H1 (cell line): ENCODE measurements at regions not wholly inside any gene's neighbourhood (a gene's known extent, or its start where the extent isn't known, plus 50 kb on each side); places are given as distances from the start of the nearest gene placed in this dataset.

Experiments
- CTCF ChIA-PET: fragments of 300-600 bp; sonication (Branson Sonifier 250); formaldehyde crosslinking; loops from one replicate; lab custom pipeline; 2021; ENCODE audit not compliant: partially characterized antibody; lab: Charles Lee
- POLR2A ChIA-PET: fragments of 300-600 bp; sonication (Branson Sonifier 250); formaldehyde crosslinking; loops from one replicate; lab custom pipeline; 2021; ENCODE audit warnings: inconsistent platforms; ENCODE audit not compliant: partially characterized antibody; lab: Charles Lee
- DNase-seq, 2 experiments: peaks; one replicate each; pipeline versions ENCODE4 v3.0.0 to v3.0.0-alpha.2; 2010 to 2022; ENCODE audit warnings: low spot score in 2 of 2, low read depth in 1 of 2, mixed read lengths in 1 of 2
- FAIRE-seq: peaks from 2 replicates; lab custom pipeline; 2011; peaks lifted over from hg19 to GRCh38; lab: Jason Lieb, UNC
- H2AFZ ChIP-seq: 2 replicates; pipeline ENCODE4 v1.8.1; 2012; ENCODE audit warnings: low read length, inconsistent platforms
- H2AK5ac ChIP-seq: 2 replicates; pipeline ENCODE4 v1.6.1; 2013; ENCODE audit warnings: low read depth, low read length
- H2BK120ac ChIP-seq: replicated peaks from 2 replicates; pipeline ENCODE3; 2013; ENCODE audit warnings: low read depth, low read length, inconsistent platforms
- H2BK12ac ChIP-seq: 2 replicates; pipeline ENCODE4 v1.6.1; 2013; ENCODE audit warnings: low read depth, low read length
- H2BK15ac ChIP-seq: 2 replicates; pipeline ENCODE4 v1.6.1; 2013; ENCODE audit warnings: low read length
- H2BK20ac ChIP-seq: 2 replicates; pipeline ENCODE4 v1.6.1; 2013; ENCODE audit warnings: low read length
- H2BK5ac ChIP-seq: 2 replicates; pipeline ENCODE4 v1.6.1; 2013; ENCODE audit warnings: low read depth, low read length
- H3K14ac ChIP-seq: 2 replicates; pipeline ENCODE4 v1.6.1; 2013; ENCODE audit warnings: inconsistent platforms; ENCODE audit not compliant: insufficient read length
- H3K18ac ChIP-seq: 2 replicates; pipeline ENCODE4 v1.6.1; 2013; ENCODE audit warnings: low read length; ENCODE audit errors: extremely low read depth
- H3K23ac ChIP-seq: 2 replicates; pipeline ENCODE4 v1.6.1; 2013; ENCODE audit warnings: inconsistent platforms; ENCODE audit not compliant: insufficient read length
- H3K23me2 ChIP-seq: 2 replicates; pipeline ENCODE4 v1.6.1; 2013; ENCODE audit warnings: low read depth, low read length
- H3K27ac ChIP-seq: 2 replicates; pipeline ENCODE4 v1.6.1; 2011; ENCODE audit warnings: low read depth, low read length, inconsistent platforms
- H3K27me3 ChIP-seq, 4 experiments: replicated peaks in 1 of 4; 1 replicate in 1 of 4; 2 replicates in 3 of 4; pipeline versions ENCODE4 v1.6.1 to v1.8.1; 2011 to 2013; ENCODE audit warnings: low read length in 3 of 4, mild to moderate bottlenecking in 3 of 4, inconsistent platforms in 2 of 4, mixed read lengths in 2 of 4, moderate library complexity in 1 of 4; ENCODE audit not compliant: control insufficient read depth in 3 of 4, insufficient read depth in 3 of 4; ENCODE audit errors: extremely low read depth in 1 of 4
- H3K36me3 ChIP-seq, 4 experiments: 2 replicates each; pipeline versions ENCODE4 v1.6.1 to v1.8.1; 2011 to 2013; ENCODE audit warnings: mild to moderate bottlenecking in 4 of 4, low read length in 3 of 4, moderate library complexity in 2 of 4, control low read depth in 1 of 4, inconsistent platforms in 1 of 4; ENCODE audit not compliant: insufficient read depth in 4 of 4, control insufficient read depth in 2 of 4
- H3K4ac ChIP-seq: replicated peaks from 2 replicates; pipeline ENCODE3; 2013; ENCODE audit warnings: low read length, low read depth, mixed read lengths, inconsistent platforms; ENCODE audit not compliant: insufficient read length
- H3K4me1 ChIP-seq, 4 experiments: replicated peaks in 1 of 4; 1 replicate in 1 of 4; 2 replicates in 3 of 4; pipeline versions ENCODE4 v1.6.1 to v1.8.1; 2011 to 2013; ENCODE audit warnings: low read length in 3 of 4, inconsistent platforms in 2 of 4, mixed read lengths in 1 of 4; ENCODE audit not compliant: insufficient read depth in 4 of 4, control insufficient read depth in 3 of 4
- H3K4me2 ChIP-seq, 2 experiments: 2 replicates each; pipeline versions ENCODE4 v1.6.1 to v1.8.1; 2011 to 2013; ENCODE audit warnings: low read depth in 2 of 2, low read length in 2 of 2, control low read depth in 1 of 2, inconsistent platforms in 1 of 2, mild to moderate bottlenecking in 1 of 2; ENCODE audit not compliant: insufficient read depth in 1 of 2
- H3K4me3 ChIP-seq, 4 experiments: fragments of 200-600, 300-600 bp in 1 of 4; sonication (generic), shearing (Covaris generic), sonication (Bioruptor Twin) in 1 of 4; 2 replicates each; pipeline versions ENCODE4 v1.5.1 to v1.8.1; 2011 to 2016; ENCODE audit warnings: low read length in 4 of 4, low read depth in 3 of 4, control low read depth in 2 of 4, inconsistent platforms in 2 of 4, mild to moderate bottlenecking in 2 of 4, mixed read lengths in 1 of 4, moderate library complexity in 1 of 4; ENCODE audit not compliant: insufficient read depth in 2 of 4; ENCODE audit errors: extremely low read depth in 1 of 4
- H3K56ac ChIP-seq: replicated peaks from 2 replicates; pipeline ENCODE3; 2013; ENCODE audit warnings: low read depth, mild to moderate bottlenecking, mixed read lengths, low read length, inconsistent platforms; ENCODE audit not compliant: insufficient read length
- H3K79me1 ChIP-seq: 2 replicates; pipeline ENCODE4 v1.6.1; 2013; ENCODE audit warnings: low read depth, low read length, control low read depth
- H3K79me2 ChIP-seq, 2 experiments: 2 replicates each; pipeline versions ENCODE4 v1.6.1 to v1.8.1; 2012 to 2013; ENCODE audit warnings: low read length in 2 of 2, mild to moderate bottlenecking in 2 of 2, inconsistent platforms in 1 of 2; ENCODE audit not compliant: insufficient read depth in 2 of 2, control insufficient read depth in 1 of 2
- H3K9ac ChIP-seq, 4 experiments: replicated peaks in 1 of 4; 1 replicate in 1 of 4; 2 replicates in 3 of 4; pipeline versions ENCODE4 v1.6.1 to v1.8.1; 2011 to 2013; ENCODE audit warnings: low read depth in 3 of 4, low read length in 3 of 4, control low read depth in 2 of 4, mild to moderate bottlenecking in 2 of 4, moderate library complexity in 2 of 4, inconsistent platforms in 1 of 4; ENCODE audit errors: extremely low read depth in 1 of 4
- H3K9me3 ChIP-seq, 2 experiments: 2 replicates each; pipeline versions ENCODE4 v1.6.1 to v1.8.1; 2012 to 2013; ENCODE audit warnings: mild to moderate bottlenecking in 2 of 2, moderate library complexity in 2 of 2, control low read depth in 1 of 2, inconsistent platforms in 1 of 2, low read depth in 1 of 2, low read length in 1 of 2, mixed read lengths in 1 of 2; ENCODE audit not compliant: insufficient read depth in 2 of 2
- H4K20me1 ChIP-seq, 2 experiments: replicated peaks in 1 of 2; 2 replicates each; pipeline versions ENCODE3 to v1.8.1; 2011 to 2013; ENCODE audit warnings: inconsistent platforms in 2 of 2, low read length in 2 of 2, mild to moderate bottlenecking in 1 of 2; ENCODE audit not compliant: insufficient read depth in 2 of 2, control insufficient read depth in 1 of 2
- H4K5ac ChIP-seq: 2 replicates; pipeline ENCODE4 v1.6.1; 2013; ENCODE audit warnings: low read length, low read depth, mixed read lengths, inconsistent platforms; ENCODE audit not compliant: insufficient read length
- H4K8ac ChIP-seq: 2 replicates; pipeline ENCODE4 v1.8.0; 2013; ENCODE audit warnings: mild to moderate bottlenecking, moderate library complexity, low read length, inconsistent platforms; ENCODE audit not compliant: insufficient read depth; ENCODE audit errors: extremely low read depth
- H4K91ac ChIP-seq: replicated peaks from 2 replicates; pipeline ENCODE3; 2013; ENCODE audit warnings: low read length, mixed read lengths, inconsistent platforms; ENCODE audit not compliant: insufficient read length
- ASH2L ChIP-seq: fragments of 200-600, 300-600 bp; sonication (generic); IDR thresholded peaks from one replicate; pipeline ENCODE4 v1.7.1; 2017; ENCODE audit warnings: low read length
- ATF2 ChIP-seq: IDR thresholded peaks from 2 replicates; pipeline ENCODE4 v1.6.1; 2012; ENCODE audit warnings: low read length, inconsistent platforms
- BRCA1 ChIP-seq: IDR thresholded peaks from 2 replicates; pipeline ENCODE4 v1.6.1; 2012; ENCODE audit warnings: low read depth, low read length, improper control_type of control experiment
- EGR1 ChIP-seq: IDR thresholded peaks from 2 replicates; pipeline ENCODE4 v1.6.1; 2011; ENCODE audit warnings: low read depth, low read length, borderline replicate concordance
- EZH2 ChIP-seq: fragments of 200-600 bp; sonication (generic); IDR thresholded peaks from 2 replicates; pipeline ENCODE4 v1.7.1; 2012; ENCODE audit warnings: low read depth, mild to moderate bottlenecking, moderate library complexity, low read length, inconsistent platforms; ENCODE audit not compliant: severe bottlenecking
- FOSL1 ChIP-seq: IDR thresholded peaks from 2 replicates; pipeline ENCODE4 v1.6.1; 2011; ENCODE audit warnings: mild to moderate bottlenecking, low read depth, low read length, moderate library complexity; ENCODE audit not compliant: insufficient read depth
- JUND ChIP-seq: IDR thresholded peaks from 2 replicates; pipeline ENCODE4 v1.6.1; 2011; ENCODE audit warnings: mild to moderate bottlenecking, improper control_type of control experiment, low read length
- KDM5A ChIP-seq: fragments of 200-600 bp; IDR thresholded peaks from 2 replicates; pipeline ENCODE4 v1.7.1; 2012; ENCODE audit warnings: mild to moderate bottlenecking, low read length, inconsistent platforms, mixed read lengths
- NANOG ChIP-seq: IDR thresholded peaks from 2 replicates; pipeline ENCODE4 v1.6.1; 2011; ENCODE audit warnings: low read length, low read depth, mild to moderate bottlenecking, inconsistent platforms; ENCODE audit not compliant: insufficient read depth, poor library complexity, severe bottlenecking
- SAP30 ChIP-seq: fragments of 300-600 bp; sonication (generic); IDR thresholded peaks from 2 replicates; pipeline ENCODE4 v1.7.1; 2012; ENCODE audit warnings: low read length, moderate library complexity, mild to moderate bottlenecking, inconsistent platforms; ENCODE audit not compliant: insufficient read depth, insufficient replicate concordance
- SP1 ChIP-seq: IDR thresholded peaks from 2 replicates; pipeline ENCODE4 v1.6.1; 2011; ENCODE audit warnings: low read depth, low read length
- TAF1 ChIP-seq: IDR thresholded peaks from 2 replicates; pipeline ENCODE4 v1.6.1; 2011; ENCODE audit warnings: mild to moderate bottlenecking, low read depth, low read length
- TBP ChIP-seq: IDR thresholded peaks from 2 replicates; pipeline ENCODE4 v1.6.1; 2011; ENCODE audit warnings: low read depth, low read length, improper control_type of control experiment
- YY1 ChIP-seq: IDR thresholded peaks from 2 replicates; pipeline ENCODE4 v1.6.1; 2011; ENCODE audit warnings: low read depth, mild to moderate bottlenecking, low read length
- WGBS, 2 experiments: shearing (Covaris generic) in 1 of 2; methylation state at CpG; one replicate each; pipeline versions ENCODE4 v1.1.6 to v1.1.7; 2013 to 2015; ENCODE audit warnings: low lambda C conversion rate in 2 of 2, mixed read lengths in 2 of 2, inconsistent platforms in 1 of 2, low coverage in 1 of 2, missing lambda C conversion rate in 1 of 2; ENCODE audit not compliant: insufficient replicate concordance in 2 of 2, insufficient coverage in 1 of 2, insufficient read length in 1 of 2; ENCODE audit errors: extremely low coverage in 1 of 2, missing lambda C conversion rate in 1 of 2; 5-methylcytosine and 5-hydroxymethylcytosine counted together

DNA sequence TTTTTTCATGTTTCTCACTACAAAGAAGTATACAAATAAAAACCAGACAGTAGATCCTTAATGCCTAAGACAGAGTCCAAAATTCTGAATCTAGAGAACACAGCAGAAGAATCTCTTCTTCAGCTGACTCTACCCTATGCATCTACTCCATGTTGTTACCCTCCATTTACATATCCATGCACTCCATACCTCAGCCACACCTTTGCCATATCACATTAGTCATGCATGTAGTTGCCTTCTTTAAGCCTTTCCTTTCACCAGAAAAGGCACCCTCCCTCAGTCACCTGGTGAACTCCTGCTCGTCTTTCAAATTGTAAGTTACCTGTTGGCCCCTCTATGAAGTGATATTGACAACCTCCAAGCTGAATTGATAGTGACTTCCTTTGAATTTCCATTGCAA lies 271.2 kb upstream of the FAR2 start:
- Histone ChIP-seq H2AFZ (no peak overlapping the region), H3K79me1 (no peaks in the 10 kb centered on the region), H2BK5ac (no peak overlapping the region), H4K8ac (no peak overlapping the region), H4K5ac (no peak overlapping the region), H3K23me2 (no peaks in the 10 kb centered on the region), H3K9ac (no peak overlapping the region), H2AK5ac (no peak overlapping the region), H3K27me3 (no peaks in the 10 kb centered on the region), H3K79me2 (no peaks in the 10 kb centered on the region), H3K36me3 (no peaks in the 10 kb centered on the region), H3K4ac (no peak overlapping the region), H4K91ac (no peak overlapping the region), H3K4me3 (no peak overlapping the region), H2BK15ac (no peak overlapping the region), H3K4me1 (no peaks in the 10 kb centered on the region), H3K56ac (no peak overlapping the region), H3K18ac (no peak overlapping the region), H3K27ac (no peak overlapping the region), H2BK120ac (no peak overlapping the region), H2BK12ac (no peak overlapping the region), H3K4me2 (no peak overlapping the region), H3K9me3 (no peaks in the 10 kb centered on the region), H3K14ac (no peak overlapping the region), H3K23ac (no peak overlapping the region), H4K20me1 (no peaks in the 10 kb centered on the region), H2BK20ac (no peak overlapping the region)
- FAIRE-seq (no peak), DNase-seq (no peak)
- 92% methylated on average over 1 of the region's 1 CpG; no CpG with 5 or more reads in 1 of the 2 experiments for WGBS, 2 experiments
- ChIA-PET CTCF (no interaction called here), POLR2A (no interaction called here)
- no peak for TF ChIP-seq KDM5A
- TF ChIP-seq ASH2L: no peak
- TF ChIP-seq FOSL1: no peak
- TF ChIP-seq TBP: no peak
- no peak for TF ChIP-seq SP1
- no peak for TF ChIP-seq SAP30
- no peak for TF ChIP-seq ATF2
- TF ChIP-seq YY1: no peak
- TF ChIP-seq EZH2: no peak
- TF ChIP-seq TAF1: no peak
- TF ChIP-seq BRCA1: no peak
- no peak for TF ChIP-seq JUND
- TF ChIP-seq NANOG: no peak
- no peak for TF ChIP-seq EGR1
